Mesendoderm (in vitro differentiated cells): ENCODE measurements at regions not wholly inside any gene's neighbourhood (a gene's known extent, or its start where the extent isn't known, plus 50 kb on each side); places are given as distances from the start of the nearest gene placed in this dataset.
"Not testable (repeated sequence)": the region's sequence is repeated elsewhere in the genome, so short reads cannot be mapped to it uniquely, and the experiment has no call there.

Source experiments
- DNase-seq: peaks from one replicate; pipeline ENCODE4 v3.0.0; 2013
- H2AK5ac ChIP-seq: 2 replicates; pipeline ENCODE4 v1.6.1; 2013; ENCODE audit warnings: low read length, inconsistent platforms
- H2BK120ac ChIP-seq: 2 replicates; pipeline ENCODE4 v1.6.1; 2013; ENCODE audit warnings: low read depth, mild to moderate bottlenecking, low read length, moderate library complexity, mixed read lengths
- H2BK15ac ChIP-seq: replicated peaks from 2 replicates; pipeline ENCODE4 v1.6.1; 2013; ENCODE audit warnings: low read depth, mild to moderate bottlenecking, moderate library complexity
- H2BK5ac ChIP-seq: 2 replicates; pipeline ENCODE4 v1.6.1; 2013; ENCODE audit warnings: low read length, inconsistent platforms
- H3K18ac ChIP-seq: 2 replicates; pipeline ENCODE4 v1.6.1; 2013; ENCODE audit warnings: mild to moderate bottlenecking, low read length, mixed read lengths
- H3K23ac ChIP-seq: one replicate; pipeline ENCODE4 v1.6.1; 2013; ENCODE audit warnings: low read length
- H3K27ac ChIP-seq: 2 replicates; pipeline ENCODE4 v1.5.1; 2013; ENCODE audit warnings: low read depth, mild to moderate bottlenecking, inconsistent platforms, low read length, moderate library complexity
- H3K27me3 ChIP-seq: 2 replicates; pipeline ENCODE4 v1.6.1; 2013; ENCODE audit warnings: low read length, control low read depth, mild to moderate bottlenecking, inconsistent platforms; ENCODE audit not compliant: insufficient read depth, poor library complexity
- H3K36me3 ChIP-seq: 2 replicates; pipeline ENCODE4 v1.6.1; 2013; ENCODE audit warnings: low read length, inconsistent platforms; ENCODE audit not compliant: control insufficient read depth, insufficient read depth
- H3K4ac ChIP-seq: one replicate; pipeline ENCODE4 v1.6.1; 2013; ENCODE audit warnings: low read depth, mild to moderate bottlenecking, low read length, moderate library complexity
- H3K4me1 ChIP-seq: 2 replicates; pipeline ENCODE4 v1.6.1; 2013; ENCODE audit warnings: low read depth, low read length, inconsistent platforms; ENCODE audit not compliant: control insufficient read depth
- H3K4me2 ChIP-seq: 2 replicates; pipeline ENCODE4 v1.6.1; 2013; ENCODE audit warnings: low read length
- H3K4me3 ChIP-seq: 2 replicates; pipeline ENCODE4 v1.5.1; 2013; ENCODE audit warnings: mild to moderate bottlenecking, low read length
- H3K56ac ChIP-seq: one replicate; pipeline ENCODE4 v1.6.1; 2013; ENCODE audit warnings: low read length
- H3K79me1 ChIP-seq: 2 replicates; pipeline ENCODE4 v1.6.1; 2013; ENCODE audit warnings: low read length, inconsistent platforms
- H3K79me2 ChIP-seq: 2 replicates; pipeline ENCODE4 v1.6.1; 2013; ENCODE audit warnings: mild to moderate bottlenecking, low read length; ENCODE audit not compliant: control insufficient read depth, insufficient read depth
- H3K9ac ChIP-seq: 2 replicates; pipeline ENCODE4 v1.6.1; 2013; ENCODE audit warnings: low read length, inconsistent platforms
- H4K5ac ChIP-seq: one replicate; pipeline ENCODE4 v1.6.1; 2013; ENCODE audit warnings: low read length
- H4K8ac ChIP-seq: one replicate; pipeline ENCODE4 v1.6.1; 2013; ENCODE audit warnings: low read depth, mild to moderate bottlenecking, control low read depth, low read length, moderate library complexity
- WGBS: extraction: QIAGEN DNeasy Blood & Tissue Kit; methylation state at CpG from one replicate; pipeline ENCODE4 v1.1.7; 2013; ENCODE audit warnings: low lambda C conversion rate, missing lambda C conversion rate; ENCODE audit not compliant: insufficient coverage; ENCODE audit errors: extremely low coverage; 5-methylcytosine and 5-hydroxymethylcytosine counted together

GRCh38 chr1:4488018-4488417, 166.4 kb upstream of the AJAP1 start:
- no peaks in the 10 kb centered on the region for H3K79me2 ChIP-seq
- H3K36me3 ChIP-seq = no peaks in the 10 kb centered on the region
- H3K9ac ChIP-seq = no peak overlapping the region
- H2BK15ac ChIP-seq = no peak overlapping the region
- no peak overlapping the region for H3K56ac ChIP-seq
- no peak overlapping the region for H2AK5ac ChIP-seq
- H2BK120ac ChIP-seq = no peak overlapping the region
- H2BK5ac ChIP-seq = no peak overlapping the region
- H3K79me1 ChIP-seq = no peaks in the 10 kb centered on the region
- DNase-seq = no peak
- H4K8ac ChIP-seq = no peak overlapping the region
- H3K23ac ChIP-seq = no peak overlapping the region
- no peak overlapping the region for H4K5ac ChIP-seq
- no peak overlapping the region for H3K4me2 ChIP-seq
- no peaks in the 10 kb centered on the region for H3K4me1 ChIP-seq
- no CpG with 5 or more reads among the region's 7 CpGs for WGBS
- no peaks in the 10 kb centered on the region for H3K27me3 ChIP-seq
- H3K27ac ChIP-seq = no peak overlapping the region
- H3K4ac ChIP-seq = no peak overlapping the region
- H3K4me3 ChIP-seq = no peak overlapping the region
- no peak overlapping the region for H3K18ac ChIP-seq

- Histone ChIP-seq H3K27ac (no peak overlapping the region), H2BK120ac (no peak overlapping the region), H3K4me3 (no peak overlapping the region), H2BK15ac (no peak overlapping the region), H3K36me3 (no peaks in the 10 kb centered on the region), H3K79me2 (no peaks in the 10 kb centered on the region), H4K8ac (no peak overlapping the region), H3K18ac (no peak overlapping the region), H3K4me1 (no peaks in the 10 kb centered on the region), H3K4ac (no peak overlapping the region), H3K4me2 (no peak overlapping the region), H2AK5ac (no peak overlapping the region), H3K56ac (no peak overlapping the region), H3K27me3 (no peaks in the 10 kb centered on the region), H3K79me1 (no peaks in the 10 kb centered on the region), H4K5ac (no peak overlapping the region), H3K23ac (no peak overlapping the region), H3K9ac (no peak overlapping the region), H2BK5ac (no peak overlapping the region)
- WGBS = no CpG with 5 or more reads among the region's 7 CpGs
- DNase-seq = no peak
Observed at GRCh38 chr1:4489486-4489885, 164.9 kb upstream of the AJAP1 start.

GRCh38 chr1:4489992-4490391, 164.4 kb upstream of the AJAP1 start:
- not testable (repeated sequence) for H3K79me2 ChIP-seq, H3K27ac ChIP-seq, H2AK5ac ChIP-seq, H3K23ac ChIP-seq, H3K27me3 ChIP-seq, H3K4ac ChIP-seq, H4K8ac ChIP-seq, H3K36me3 ChIP-seq, H3K4me3 ChIP-seq, H3K4me2 ChIP-seq, DNase-seq, H3K56ac ChIP-seq, H3K9ac ChIP-seq, H3K4me1 ChIP-seq, H2BK120ac ChIP-seq, H2BK15ac ChIP-seq, H4K5ac ChIP-seq, H2BK5ac ChIP-seq, H3K79me1 ChIP-seq, H3K18ac ChIP-seq

- H3K27ac ChIP-seq = no peak overlapping the region
- H3K23ac ChIP-seq = no peak overlapping the region
- H3K9ac ChIP-seq = no peak overlapping the region
- H3K4me3 ChIP-seq = no peak overlapping the region
- H3K4me1 ChIP-seq = no peaks in the 10 kb centered on the region
- H2BK120ac ChIP-seq = no peak overlapping the region
- no peak overlapping the region for H3K18ac ChIP-seq
- H2AK5ac ChIP-seq = no peak overlapping the region
- no peak for DNase-seq
- no peak overlapping the region for H2BK15ac ChIP-seq
- H3K4me2 ChIP-seq = no peak overlapping the region
- no peaks in the 10 kb centered on the region for H3K27me3 ChIP-seq
- no peaks in the 10 kb centered on the region for H3K79me2 ChIP-seq
- no peak overlapping the region for H4K8ac ChIP-seq
- no CpG with 5 or more reads among the region's 5 CpGs for WGBS
- no peak overlapping the region for H4K5ac ChIP-seq
- H3K79me1 ChIP-seq = no peaks in the 10 kb centered on the region
- H3K56ac ChIP-seq = no peak overlapping the region
- H2BK5ac ChIP-seq = no peak overlapping the region
- no peaks in the 10 kb centered on the region for H3K36me3 ChIP-seq
- no peak overlapping the region for H3K4ac ChIP-seq
Observed at GRCh38 chr1:4494027-4494426, 160.4 kb upstream of the AJAP1 start.

- Histone ChIP-seq H3K56ac (no peak overlapping the region), H4K8ac (no peak overlapping the region), H3K27me3 (no peaks in the 10 kb centered on the region), H3K4me1 (no peaks in the 10 kb centered on the region), H2BK5ac (no peak overlapping the region), H3K4ac (no peak overlapping the region), H3K79me1 (no peaks in the 10 kb centered on the region), H3K27ac (no peak overlapping the region), H3K79me2 (no peaks in the 10 kb centered on the region), H4K5ac (no peak overlapping the region), H3K23ac (no peak overlapping the region), H2BK15ac (no peak overlapping the region), H3K9ac (no peak overlapping the region), H3K4me3 (no peak overlapping the region), H3K4me2 (no peak overlapping the region), H3K18ac (no peak overlapping the region), H3K36me3 (no peaks in the 10 kb centered on the region), H2BK120ac (no peak overlapping the region), H2AK5ac (no peak overlapping the region)
- DNase-seq = peak; percentile 26
- WGBS = no CpG with 5 or more reads among the region's 7 CpGs
Observed at GRCh38 chr1:4494558-4494957, 159.9 kb upstream of the AJAP1 start.

GRCh38 chr1:4495809-4496208, 158.6 kb upstream of the AJAP1 start:
- H2BK120ac ChIP-seq = no peak overlapping the region
- no peak overlapping the region for H3K4ac ChIP-seq
- H3K23ac ChIP-seq = no peak overlapping the region
- H4K5ac ChIP-seq = no peak overlapping the region
- no peak overlapping the region for H3K4me3 ChIP-seq
- no peak overlapping the region for H4K8ac ChIP-seq
- no peaks in the 10 kb centered on the region for H3K4me1 ChIP-seq
- H3K79me1 ChIP-seq = no peaks in the 10 kb centered on the region
- no peak overlapping the region for H3K9ac ChIP-seq
- no peaks in the 10 kb centered on the region for H3K79me2 ChIP-seq
- H3K4me2 ChIP-seq = no peak overlapping the region
- no peak overlapping the region for H3K18ac ChIP-seq
- no peak for DNase-seq
- no CpG with 5 or more reads among the region's 12 CpGs for WGBS
- H2AK5ac ChIP-seq = no peak overlapping the region
- H3K56ac ChIP-seq = no peak overlapping the region
- no peak overlapping the region for H2BK15ac ChIP-seq
- no peaks in the 10 kb centered on the region for H3K36me3 ChIP-seq
- no peak overlapping the region for H3K27ac ChIP-seq
- H3K27me3 ChIP-seq = no peaks in the 10 kb centered on the region
- H2BK5ac ChIP-seq = no peak overlapping the region
